ENCODE measurements at regions not wholly inside any gene's neighbourhood (a gene's known extent, or its start where the extent isn't known, plus 50 kb on each side); places are given as distances from the start of the nearest gene placed in this dataset.

- Histone ChIP-seq H3K4me3 (replicated peaks in 1 of 3; ENCODE audit: low read depth in 2 of 3, low read length in 3 of 3) (no peak overlapping the region), H3K27me3 (ENCODE audit: control insufficient read depth in 2 of 2, insufficient read depth in 2 of 2, low read length in 2 of 2) (no peaks in the 10 kb centered on the region), H2AFZ (ENCODE audit: insufficient read depth, low read depth, low read length, poor library complexity, severe bottlenecking) (no peak overlapping the region), H4K20me1 (ENCODE audit: insufficient read depth, low read length) (no peaks in the 10 kb centered on the region), H3K27ac (ENCODE audit: low read depth in 1 of 2, low read length in 2 of 2) (no peak overlapping the region), H3K9me3 (replicated peaks in 1 of 2; ENCODE audit: control insufficient read depth in 1 of 2, insufficient read depth in 1 of 2, low read length in 2 of 2) (no peaks in the 10 kb centered on the region), H3K4me2 (replicated peaks; ENCODE audit: extremely low read depth, low read length, poor library complexity, severe bottlenecking) (no peak overlapping the region), H3K79me2 (ENCODE audit: insufficient read depth, low read length) (no peaks in the 10 kb centered on the region), H3K36me3 (replicated peaks in 1 of 2; ENCODE audit: control insufficient read depth in 1 of 2, insufficient read depth in 2 of 2, low read length in 2 of 2) (no peaks in the 10 kb centered on the region), H3K9ac (ENCODE audit: insufficient read depth, low read length, poor library complexity, severe bottlenecking) (no peak overlapping the region), H3K4me1 (ENCODE audit: control insufficient read depth in 1 of 2, insufficient read depth in 2 of 2, low read length in 2 of 2) (no peaks in the 10 kb centered on the region)
- H3K36me3 Mint-ChIP-seq: no peaks in the 10 kb centered on the region
- no peak overlapping the region for H3K4me3 Mint-ChIP-seq
- peaks cover 2 to 9% (median 5%) of the 10 kb centered on the region in 7 donors for H3K9me3 Mint-ChIP-seq
- H3K4me1 Mint-ChIP-seq: no peaks in the 10 kb centered on the region
- DNase-seq: no peak
- H3K27me3 Mint-ChIP-seq (ENCODE audit: low read depth in 3 of 3): peaks cover under 1 to 1% (median 1%) of the 10 kb centered on the region in 3 donors
- H3K27ac Mint-ChIP-seq: no peak overlapping the region
- 0% methylated on average over 1 of the region's 2 CpGs for WGBS (ENCODE audit: insufficient coverage)
- TF ChIP-seq, protein P1, sequence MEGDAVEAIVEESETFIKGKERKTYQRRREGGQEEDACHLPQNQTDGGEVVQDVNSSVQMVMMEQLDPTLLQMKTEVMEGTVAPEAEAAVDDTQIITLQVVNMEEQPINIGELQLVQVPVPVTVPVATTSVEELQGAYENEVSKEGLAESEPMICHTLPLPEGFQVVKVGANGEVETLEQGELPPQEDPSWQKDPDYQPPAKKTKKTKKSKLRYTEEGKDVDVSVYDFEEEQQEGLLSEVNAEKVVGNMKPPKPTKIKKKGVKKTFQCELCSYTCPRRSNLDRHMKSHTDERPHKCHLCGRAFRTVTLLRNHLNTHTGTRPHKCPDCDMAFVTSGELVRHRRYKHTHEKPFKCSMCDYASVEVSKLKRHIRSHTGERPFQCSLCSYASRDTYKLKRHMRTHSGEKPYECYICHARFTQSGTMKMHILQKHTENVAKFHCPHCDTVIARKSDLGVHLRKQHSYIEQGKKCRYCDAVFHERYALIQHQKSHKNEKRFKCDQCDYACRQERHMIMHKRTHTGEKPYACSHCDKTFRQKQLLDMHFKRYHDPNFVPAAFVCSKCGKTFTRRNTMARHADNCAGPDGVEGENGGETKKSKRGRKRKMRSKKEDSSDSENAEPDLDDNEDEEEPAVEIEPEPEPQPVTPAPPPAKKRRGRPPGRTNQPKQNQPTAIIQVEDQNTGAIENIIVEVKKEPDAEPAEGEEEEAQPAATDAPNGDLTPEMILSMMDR (IDR thresholded peaks at IDR 0.05): no peak
- intact Hi-C loops (cut with micrococcal nuclease): no loop called here
These were observed 516.0 kb upstream of the POU3F3 start for GRCh38 chr2:104337869-104338268.

- Histone ChIP-seq H3K27me3 (ENCODE audit: control insufficient read depth in 2 of 2, insufficient read depth in 2 of 2, low read length in 2 of 2) (no peaks in the 10 kb centered on the region), H3K9me3 (replicated peaks in 1 of 2; ENCODE audit: control insufficient read depth in 1 of 2, insufficient read depth in 1 of 2, low read length in 2 of 2) (no peaks in the 10 kb centered on the region), H3K4me1 (ENCODE audit: control insufficient read depth in 1 of 2, insufficient read depth in 2 of 2, low read length in 2 of 2) (no peaks in the 10 kb centered on the region), H2AFZ (ENCODE audit: insufficient read depth, low read depth, low read length, poor library complexity, severe bottlenecking) (no peak overlapping the region), H3K79me2 (ENCODE audit: insufficient read depth, low read length) (no peaks in the 10 kb centered on the region), H3K9ac (ENCODE audit: insufficient read depth, low read length, poor library complexity, severe bottlenecking) (no peak overlapping the region), H3K4me2 (replicated peaks; ENCODE audit: extremely low read depth, low read length, poor library complexity, severe bottlenecking) (no peak overlapping the region), H3K27ac (ENCODE audit: low read depth in 1 of 2, low read length in 2 of 2) (no peak overlapping the region), H3K4me3 (replicated peaks in 1 of 3; ENCODE audit: low read depth in 2 of 3, low read length in 3 of 3) (no peak overlapping the region), H4K20me1 (ENCODE audit: insufficient read depth, low read length) (no peaks in the 10 kb centered on the region), H3K36me3 (replicated peaks in 1 of 2; ENCODE audit: control insufficient read depth in 1 of 2, insufficient read depth in 2 of 2, low read length in 2 of 2) (no peaks in the 10 kb centered on the region)
- no peak overlapping the region for H3K4me3 Mint-ChIP-seq
- intact Hi-C loops (cut with micrococcal nuclease): no loop called here
- H3K9me3 Mint-ChIP-seq: peaks cover 0 to 9% (median 5%) of the 10 kb centered on the region in 7 donors
- no peaks in the 10 kb centered on the region for H3K4me1 Mint-ChIP-seq
- no peak for DNase-seq
- H3K27me3 Mint-ChIP-seq (ENCODE audit: low read depth in 3 of 3): peaks cover 1 to 2% (median 1%) of the 10 kb centered on the region in 3 donors
- TF ChIP-seq, protein P1 (IDR thresholded peaks at IDR 0.05): no peak
- no peaks in the 10 kb centered on the region for H3K36me3 Mint-ChIP-seq
- no peak overlapping the region for H3K27ac Mint-ChIP-seq
- WGBS (ENCODE audit: insufficient coverage): 90% methylated on average over 3 of the region's 4 CpGs
These were observed 513.8 kb upstream of the POU3F3 start for GRCh38 chr2:104340162-104340561.
